ENCODE measurements at regions not wholly inside any gene's neighbourhood (a gene's known extent, or its start where the extent isn't known, plus 50 kb on each side); places are given as distances from the start of the nearest gene placed in this dataset.

- no peak for TF ChIP-seq CTCF (IDR thresholded peaks at IDR 0.05)
- TF ChIP-seq POLR2AphosphoS5 (IDR thresholded peaks at IDR 0.05) = no peak
These were observed 1294.3 kb upstream of the ATXN8OS start for GRCh38 chr13:68813180-68813796.
